ENCODE measurements at regions not wholly inside any gene's neighbourhood (a gene's known extent, or its start where the extent isn't known, plus 50 kb on each side); places are given as distances from the start of the nearest gene placed in this dataset.

DNA sequence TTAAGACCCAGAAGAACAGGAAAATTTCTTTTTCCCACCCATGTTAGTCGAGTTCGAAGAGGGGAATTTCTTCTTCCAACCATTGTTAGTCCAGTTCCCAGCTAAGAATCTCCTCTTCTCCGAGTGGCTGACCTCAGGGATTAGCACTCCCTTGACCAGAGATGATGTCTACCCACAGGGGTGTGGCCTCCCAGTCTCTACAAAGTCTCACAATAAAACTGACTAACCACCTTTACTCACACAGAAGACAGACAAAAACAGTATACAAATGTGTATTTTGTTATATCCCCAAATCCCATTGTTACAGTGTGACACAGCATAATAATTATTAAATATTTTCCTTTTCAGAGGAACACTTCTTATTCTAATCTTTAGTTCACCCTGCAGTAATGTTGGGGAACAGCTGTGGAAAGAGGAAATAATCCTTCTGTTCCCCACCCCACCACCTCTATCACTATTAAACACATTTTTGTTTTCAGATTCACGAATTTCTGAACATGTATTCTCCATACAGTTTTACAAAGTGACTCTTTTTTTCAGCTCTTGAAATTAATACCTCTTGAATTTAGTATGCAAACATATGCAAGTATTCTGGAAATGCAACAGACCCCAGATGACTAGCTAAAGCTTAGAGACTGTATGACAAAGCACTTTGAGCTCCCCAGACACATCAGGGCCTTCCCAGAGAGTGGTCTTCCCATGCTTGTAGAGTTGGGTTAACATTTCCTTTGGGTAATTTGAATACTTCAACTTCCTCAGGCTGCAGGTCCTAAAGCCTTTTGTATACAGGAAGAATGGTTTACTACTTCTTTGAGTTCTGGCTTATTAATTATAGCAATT is 62.5 kb upstream of the NFKB1 start:
- TF ChIP-seq EZH2 (IDR thresholded peaks at IDR 0.05) (no peak), POLR2AphosphoS5 (IDR thresholded peaks at IDR 0.05; ENCODE audit: borderline replicate concordance, low read depth, low read length) (no peak), FOXP2 (optimal IDR thresholded peaks at IDR 0.05; ENCODE audit: control extremely low read depth, extremely low read length, insufficient read depth) (no peak)

Data from SK-N-MC (cell line).